Inferior parietal cortex (tissue), 1 donor: ENCODE measurements at regions not wholly inside any gene's neighbourhood (a gene's known extent, or its start where the extent isn't known, plus 50 kb on each side); places are given as distances from the start of the nearest gene placed in this dataset.
A peak's percentile ranks its signal among the peaks of the same experiment; 100 is the strongest.
"Not testable (repeated sequence)": the region's sequence is repeated elsewhere in the genome, so short reads cannot be mapped to it uniquely, and the experiment has no call there.

Source experiments
- DNase-seq: peaks from one replicate; pipeline ENCODE4 v3.0.0-alpha.2; 2016; ENCODE audit errors: extremely low spot score

DNA sequence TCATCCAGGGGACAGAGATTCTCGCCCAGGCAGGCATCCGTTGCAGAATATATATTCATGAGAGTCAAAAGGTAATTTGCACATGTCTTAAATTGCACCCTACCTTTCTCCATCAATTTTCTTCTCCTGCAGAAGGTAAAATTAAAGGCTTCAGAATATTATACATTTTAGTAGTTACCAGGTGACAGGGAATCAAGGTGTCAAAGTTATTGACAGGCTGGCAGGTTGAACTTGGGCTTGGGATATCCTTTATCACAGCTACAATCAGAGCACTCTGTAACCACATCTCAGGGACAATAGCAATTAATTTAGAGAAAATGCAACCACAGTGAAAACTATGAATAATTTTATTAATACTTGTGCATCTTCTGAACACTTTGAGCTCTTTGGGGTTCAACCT lies 66.9 kb upstream of the GSC start:
- no peak for DNase-seq

DNA sequence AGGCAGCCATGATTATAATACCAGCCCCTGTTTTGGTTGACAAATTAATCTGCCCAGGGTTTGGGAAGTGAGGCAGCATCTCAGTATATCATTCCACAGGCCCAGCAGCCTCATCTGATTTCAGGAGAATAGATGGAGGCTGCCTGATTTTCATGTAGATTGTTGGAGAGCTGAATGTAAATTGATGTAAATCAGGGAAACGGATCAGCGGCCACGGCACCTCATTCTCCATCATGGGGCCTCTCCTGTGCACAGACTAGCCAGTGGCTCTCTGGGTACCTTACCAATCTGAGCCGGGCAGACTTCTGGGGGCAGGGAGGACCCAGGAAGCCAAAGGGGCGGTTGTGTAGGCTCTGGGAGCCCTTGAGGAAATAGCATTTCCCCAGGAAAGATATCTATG lies 63.7 kb upstream of the GSC start:
- DNase-seq: no peak

DNA sequence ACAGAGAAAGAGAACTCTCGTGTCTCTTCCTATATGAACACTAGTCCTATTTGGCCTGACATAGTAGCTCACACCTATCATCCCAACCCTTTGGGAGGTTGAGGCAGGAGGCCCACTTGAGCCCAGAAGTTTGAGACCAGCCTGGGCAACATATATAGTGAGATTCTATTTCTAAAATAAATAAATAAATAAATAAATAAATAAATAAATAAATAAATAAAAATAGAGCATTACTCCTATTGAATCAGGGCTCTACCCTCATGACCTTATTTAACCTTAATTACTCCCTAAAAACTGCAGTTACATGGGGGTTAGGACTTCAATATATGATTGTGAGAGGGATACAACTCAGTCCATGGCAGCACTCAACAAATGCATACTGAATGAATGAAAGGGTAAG lies 61.2 kb upstream of the GSC start:
- no peak for DNase-seq

DNA sequence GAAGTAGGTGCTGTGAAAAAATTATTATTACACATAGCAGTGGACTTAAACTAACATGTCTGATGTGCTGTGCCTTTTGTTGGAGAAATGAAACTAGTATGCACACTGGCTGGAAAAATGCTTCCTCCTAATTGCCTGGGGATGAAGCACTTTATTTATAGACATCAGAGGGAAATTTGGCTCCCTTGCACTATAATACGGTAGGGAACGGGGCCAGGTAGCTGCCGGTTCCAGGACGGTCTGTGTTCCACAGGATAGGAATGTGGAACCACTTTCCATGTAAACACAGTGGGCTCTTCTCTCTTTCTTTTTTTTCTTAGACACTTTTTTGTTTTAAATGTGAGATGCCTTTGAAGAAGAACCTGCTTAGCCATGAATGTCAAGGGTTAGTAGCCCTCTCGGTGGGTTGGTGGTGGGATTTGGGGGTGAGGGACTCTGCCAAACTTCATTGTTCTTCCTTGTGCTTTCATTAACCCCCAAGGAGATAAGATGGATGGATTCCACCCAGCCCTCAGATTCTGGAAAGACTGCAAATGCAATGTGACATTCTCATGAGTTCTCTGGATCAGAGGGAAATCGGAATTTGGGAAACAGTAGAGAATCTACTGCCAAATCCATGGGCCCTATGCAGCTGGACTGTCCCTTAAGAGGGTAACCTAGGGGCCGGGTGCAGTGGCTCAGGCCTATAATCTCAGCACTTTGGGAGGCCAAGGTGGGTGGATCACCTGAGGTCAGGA lies 58.0 kb upstream of the GSC start:
- no peak for DNase-seq

DNA sequence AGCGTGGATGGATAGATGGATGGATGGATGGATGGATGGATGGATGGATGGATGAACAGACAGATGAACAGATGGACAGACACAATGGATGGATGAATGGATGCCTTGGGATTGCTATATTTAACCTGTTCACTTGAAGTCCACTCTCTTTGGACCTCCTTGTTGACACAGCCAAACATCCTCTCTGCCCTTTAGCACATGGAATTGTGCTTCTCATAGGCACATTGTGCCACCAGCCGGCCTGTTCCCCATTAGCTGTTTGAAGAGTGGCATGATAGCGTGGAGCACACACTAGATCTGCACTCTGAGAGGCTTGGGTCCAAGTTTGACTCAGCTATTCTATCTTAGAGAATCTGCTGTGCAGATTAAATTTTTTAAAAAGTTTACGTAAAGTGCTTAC lies 56.9 kb upstream of the GSC start:
- no peak for DNase-seq

DNA sequence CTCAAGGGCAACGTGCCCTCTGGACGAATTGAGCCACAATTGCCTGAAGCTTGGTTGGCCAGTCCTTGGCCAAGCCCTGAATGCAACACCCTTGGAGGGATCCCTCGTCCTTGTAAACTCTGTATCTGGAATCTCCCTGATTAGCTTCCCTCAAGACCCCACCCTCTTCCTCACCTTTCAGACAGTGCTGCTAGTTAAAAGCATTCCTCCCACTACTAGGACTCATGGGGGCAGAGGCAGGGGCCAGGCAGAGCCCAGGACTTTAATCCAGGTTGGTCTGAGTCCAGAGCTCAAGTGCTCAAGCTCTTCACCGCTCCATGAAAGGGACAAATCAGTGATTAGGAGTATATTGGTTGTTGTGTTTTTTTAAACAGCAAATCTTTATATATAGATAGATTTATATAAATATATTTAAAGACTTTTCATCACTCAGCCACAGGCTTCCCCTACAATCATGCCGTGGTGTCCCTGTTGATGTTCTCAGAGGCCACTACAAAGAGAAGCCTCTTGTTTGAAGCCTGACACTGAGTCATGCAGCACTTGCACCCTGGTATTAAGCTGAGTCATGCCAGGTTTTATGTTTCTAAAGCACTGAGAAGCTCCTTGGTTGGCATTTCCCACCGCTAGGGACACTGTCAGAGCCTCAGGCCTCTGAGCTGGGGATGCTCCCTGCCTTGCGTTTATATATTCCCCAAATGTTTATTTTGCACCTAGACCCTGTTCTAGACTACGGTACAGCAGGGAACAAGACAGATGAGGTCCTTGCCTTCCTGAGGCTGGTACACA lies 53.8 kb upstream of the GSC start:
- DNase-seq: peak; percentile 4

DNA sequence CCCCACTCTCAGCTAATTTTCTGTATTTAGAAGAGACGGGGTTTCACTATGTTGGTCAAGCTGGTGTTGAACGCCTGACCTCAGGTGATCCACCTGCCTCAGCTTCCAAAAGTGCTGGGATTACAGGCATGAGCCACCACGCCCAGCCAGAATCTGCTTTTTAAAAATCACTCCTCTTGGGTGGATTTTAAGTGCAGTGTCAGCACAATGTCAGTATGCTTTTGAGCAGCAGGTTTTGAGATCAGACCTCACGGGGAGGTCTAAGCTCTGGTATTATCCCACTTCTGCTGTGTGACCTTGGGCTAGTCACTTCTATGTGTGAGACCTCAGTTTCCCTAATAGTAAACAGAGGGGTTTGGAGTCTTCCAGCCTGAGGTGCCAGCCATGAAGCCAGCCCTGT lies 51.8 kb upstream of the GSC start:
- DNase-seq: no peak

DNA sequence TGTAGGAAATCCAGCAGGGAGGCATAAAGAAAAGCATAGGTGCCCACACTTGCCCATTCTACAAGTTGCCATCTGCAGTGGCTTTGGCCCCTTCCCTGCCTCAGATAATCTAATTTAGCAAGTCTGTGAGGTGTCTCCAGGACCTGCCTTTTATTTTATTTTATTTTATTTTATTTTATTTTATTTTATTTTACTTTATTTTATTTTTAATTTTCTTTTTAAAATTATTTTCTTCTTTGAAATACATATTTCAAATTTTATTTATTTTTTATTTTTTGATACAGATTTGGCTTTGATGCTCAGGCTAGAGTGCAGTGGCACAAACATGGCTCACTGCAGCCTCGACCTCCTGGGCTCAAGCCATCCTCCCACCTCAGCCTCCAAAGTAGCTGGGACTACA lies 51.0 kb upstream of the GSC start:
- DNase-seq: not testable (repeated sequence)
